ENCODE measurements at regions not wholly inside any gene's neighbourhood (a gene's known extent, or its start where the extent isn't known, plus 50 kb on each side); places are given as distances from the start of the nearest gene placed in this dataset.
"Not testable (repeated sequence)": the region's sequence is repeated elsewhere in the genome, so short reads cannot be mapped to it uniquely, and the experiment has no call there.

DNA sequence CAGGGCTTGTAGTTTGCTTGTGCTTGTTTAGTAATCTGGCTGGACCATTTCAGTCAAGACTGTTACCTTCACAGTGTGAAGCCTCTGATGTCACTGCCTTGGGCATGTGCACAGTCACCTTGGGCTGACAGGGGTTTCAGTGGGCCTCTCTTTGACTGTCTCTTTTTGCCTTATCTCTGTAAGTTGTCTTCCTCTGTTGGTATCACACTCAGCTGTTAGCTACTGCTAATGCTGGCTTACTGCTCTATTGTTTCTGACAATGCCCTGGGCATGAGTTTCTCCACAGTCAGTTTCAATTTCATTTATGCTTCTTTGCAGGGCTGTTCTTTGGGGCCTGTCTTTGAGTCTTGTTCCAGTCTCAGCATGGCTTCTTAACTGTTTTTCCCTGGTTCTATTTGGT is 201.9 kb upstream of the SHH start:
- no peak overlapping the region for H3K4me3 ChIP-seq (ENCODE audit: low read depth, low read length)
- TF ChIP-seq, protein P1, sequence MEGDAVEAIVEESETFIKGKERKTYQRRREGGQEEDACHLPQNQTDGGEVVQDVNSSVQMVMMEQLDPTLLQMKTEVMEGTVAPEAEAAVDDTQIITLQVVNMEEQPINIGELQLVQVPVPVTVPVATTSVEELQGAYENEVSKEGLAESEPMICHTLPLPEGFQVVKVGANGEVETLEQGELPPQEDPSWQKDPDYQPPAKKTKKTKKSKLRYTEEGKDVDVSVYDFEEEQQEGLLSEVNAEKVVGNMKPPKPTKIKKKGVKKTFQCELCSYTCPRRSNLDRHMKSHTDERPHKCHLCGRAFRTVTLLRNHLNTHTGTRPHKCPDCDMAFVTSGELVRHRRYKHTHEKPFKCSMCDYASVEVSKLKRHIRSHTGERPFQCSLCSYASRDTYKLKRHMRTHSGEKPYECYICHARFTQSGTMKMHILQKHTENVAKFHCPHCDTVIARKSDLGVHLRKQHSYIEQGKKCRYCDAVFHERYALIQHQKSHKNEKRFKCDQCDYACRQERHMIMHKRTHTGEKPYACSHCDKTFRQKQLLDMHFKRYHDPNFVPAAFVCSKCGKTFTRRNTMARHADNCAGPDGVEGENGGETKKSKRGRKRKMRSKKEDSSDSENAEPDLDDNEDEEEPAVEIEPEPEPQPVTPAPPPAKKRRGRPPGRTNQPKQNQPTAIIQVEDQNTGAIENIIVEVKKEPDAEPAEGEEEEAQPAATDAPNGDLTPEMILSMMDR (conservative IDR thresholded peaks at IDR 0.05; ENCODE audit: low read depth, low read length): no peak
- DNase-seq (ENCODE audit: low read depth): no peak

DNA sequence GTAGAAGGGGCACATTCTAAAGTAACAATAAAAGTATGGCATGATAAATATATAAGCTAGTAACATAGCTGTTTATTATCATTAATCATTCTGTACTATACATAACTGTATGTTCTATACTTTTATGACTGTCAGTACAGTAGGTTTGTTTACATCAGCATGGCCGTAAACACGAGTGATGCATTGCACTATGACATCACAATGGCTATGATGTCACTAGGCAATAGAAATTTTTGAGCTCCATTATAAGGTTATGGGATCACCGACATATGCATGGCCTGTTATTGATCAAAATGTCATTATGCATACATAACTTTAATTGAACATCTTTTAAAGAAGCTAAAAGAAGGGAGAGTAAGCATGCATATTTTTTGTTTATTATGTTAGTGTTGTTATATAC is 200.1 kb upstream of the SHH start:
- no peak overlapping the region for H3K4me3 ChIP-seq (ENCODE audit: low read depth, low read length)
- TF ChIP-seq, protein P1 (conservative IDR thresholded peaks at IDR 0.05; ENCODE audit: low read depth, low read length): no peak

DNA sequence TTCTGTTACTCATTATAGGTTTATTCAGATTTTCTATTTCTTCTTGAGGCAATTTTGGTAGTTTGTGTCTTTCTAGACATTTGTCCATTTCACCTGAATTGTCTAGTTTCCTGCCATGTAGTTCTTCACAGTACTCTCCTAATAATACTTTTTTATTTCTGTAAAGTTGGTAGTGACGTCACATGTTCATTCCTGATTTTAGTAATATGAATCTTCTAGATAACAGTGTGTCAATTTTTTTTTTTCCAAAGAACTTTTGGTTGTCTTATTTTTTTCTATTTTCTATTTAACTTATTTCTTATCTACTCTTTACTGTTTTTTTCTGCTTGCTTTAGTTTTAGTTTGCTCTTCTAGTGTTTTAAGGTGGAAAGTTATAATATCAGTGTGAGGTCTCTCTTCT is 197.3 kb upstream of the SHH start:
- no peak overlapping the region for H3K4me3 ChIP-seq (ENCODE audit: low read depth, low read length)
- TF ChIP-seq, protein P1 (conservative IDR thresholded peaks at IDR 0.05; ENCODE audit: low read depth, low read length): no peak
- no peak for DNase-seq (ENCODE audit: low read depth)

More for the DNA sequence above, 200.1 kb upstream of the SHH start:
- no peak for DNase-seq (ENCODE audit: low read depth)

DNA sequence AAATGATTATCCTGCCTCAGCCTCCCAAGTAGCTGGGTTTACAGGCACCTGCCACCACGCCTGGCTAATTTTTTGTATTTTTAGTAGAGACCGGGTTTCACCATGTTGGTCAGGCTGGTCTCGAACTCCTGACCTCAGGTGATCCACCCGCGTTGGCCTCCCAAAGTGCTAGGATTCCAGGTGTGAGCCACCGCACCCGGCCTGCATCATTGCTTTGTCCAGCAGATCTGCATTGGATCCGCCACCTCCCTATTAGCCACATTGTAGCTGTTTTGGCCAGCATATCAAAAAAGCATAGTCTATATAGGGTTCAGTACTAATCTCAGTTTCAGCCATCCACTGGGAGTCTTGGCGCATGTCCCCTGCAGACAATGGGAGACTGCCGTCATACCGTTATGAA is 194.6 kb upstream of the SHH start:
- not testable (repeated sequence) for H3K4me3 ChIP-seq (ENCODE audit: low read depth, low read length); DNase-seq (ENCODE audit: low read depth)

DNA sequence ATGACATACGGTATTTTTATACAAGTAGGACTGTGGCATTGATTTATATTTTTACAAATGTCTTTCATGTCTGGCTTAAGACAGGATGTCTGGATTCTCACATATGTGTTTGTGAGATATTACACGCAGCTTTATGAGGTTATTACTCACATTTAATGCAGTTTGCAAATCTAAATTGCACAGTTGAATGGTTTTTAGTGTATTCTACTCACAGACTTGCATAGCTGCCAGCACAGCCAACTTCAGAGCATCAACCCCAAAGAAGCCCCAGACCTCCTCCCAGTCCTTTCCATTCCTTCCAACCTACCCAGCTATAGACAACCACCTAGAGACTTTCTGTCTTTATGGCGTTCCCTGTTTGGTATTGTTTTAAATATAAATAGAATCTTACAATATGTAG is 193.8 kb upstream of the SHH start:
- DNase-seq (ENCODE audit: low read depth): no peak
- no peak overlapping the region for H3K4me3 ChIP-seq (ENCODE audit: low read depth, low read length)
- TF ChIP-seq, protein P1 (conservative IDR thresholded peaks at IDR 0.05; ENCODE audit: low read depth, low read length): no peak

DNA sequence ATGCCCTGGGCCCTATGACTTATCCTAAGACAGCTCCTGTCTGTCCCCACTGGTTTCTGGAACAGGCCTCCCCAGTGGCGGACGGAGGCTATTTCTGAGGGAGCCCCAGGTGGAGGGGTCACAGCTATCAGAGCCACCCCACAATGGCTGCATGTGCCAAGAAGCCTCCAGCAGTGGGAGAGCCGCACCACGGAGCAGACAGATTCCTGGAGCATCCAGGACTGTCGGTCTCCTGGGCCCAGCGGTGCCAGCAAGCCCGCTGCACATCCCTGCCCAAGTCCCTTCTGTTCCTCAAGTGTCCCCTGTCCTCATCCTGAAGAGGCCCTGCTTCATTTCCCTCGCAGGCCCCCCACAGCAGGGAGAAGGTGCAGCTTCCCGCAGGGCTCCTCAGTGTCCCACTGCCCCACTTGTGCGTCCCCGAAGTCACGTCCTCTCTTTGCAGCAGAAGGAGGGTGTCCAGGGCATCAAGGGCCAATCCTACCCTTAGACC is 193.0 kb upstream of the SHH start:
- no peak for DNase-seq (ENCODE audit: low read depth)
- H3K4me3 ChIP-seq (ENCODE audit: low read depth, low read length): no peak overlapping the region
- TF ChIP-seq, protein P1 (conservative IDR thresholded peaks at IDR 0.05; ENCODE audit: low read depth, low read length): no peak

DNA sequence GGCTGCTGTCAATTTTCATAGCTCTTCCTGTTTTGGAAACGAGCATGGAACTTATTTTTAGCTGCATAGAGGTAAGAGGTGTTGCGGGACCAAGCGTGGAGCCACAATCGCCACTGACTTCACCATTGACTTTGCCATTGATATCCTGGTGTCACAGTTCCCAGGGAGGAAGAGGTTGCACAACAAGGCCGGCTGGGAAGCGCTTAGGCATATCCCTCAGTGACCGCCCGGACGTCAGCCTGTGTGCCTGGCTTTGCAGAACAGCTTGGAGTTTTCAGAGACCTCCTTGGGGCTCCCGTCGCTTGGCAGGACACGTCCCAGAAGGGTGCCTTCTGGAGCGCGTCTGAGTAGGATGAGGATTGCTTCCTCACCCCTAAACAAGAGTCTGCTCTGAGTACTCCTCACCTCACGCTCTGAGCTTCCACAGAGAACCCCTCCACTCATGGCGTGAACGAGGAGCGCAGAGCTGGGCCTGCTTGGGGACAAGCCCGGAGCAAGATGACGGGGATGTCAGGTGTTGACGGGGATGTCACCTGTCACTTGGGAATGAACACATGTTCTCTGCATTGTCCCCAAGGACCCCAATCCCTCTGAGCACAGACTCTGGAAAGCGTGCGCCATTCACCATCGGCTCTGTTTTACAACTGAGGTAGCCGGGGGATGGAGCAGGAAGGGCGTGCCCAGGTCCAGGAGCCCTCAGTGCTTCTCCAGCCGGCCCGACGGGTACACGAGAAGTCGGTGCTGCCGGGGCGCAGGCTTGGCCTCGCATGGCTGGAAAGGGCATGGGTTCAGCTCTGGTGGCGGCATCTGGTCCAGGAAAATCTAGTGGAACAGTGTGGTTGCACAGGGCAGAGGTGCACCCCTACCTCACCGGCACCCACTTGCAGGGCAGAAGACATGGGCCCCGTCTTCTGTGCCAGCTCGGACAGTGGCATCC is 192.3 kb upstream of the SHH start:
- TF ChIP-seq, protein P1 (conservative IDR thresholded peaks at IDR 0.05; ENCODE audit: low read depth, low read length): no peak
- no peak overlapping the region for H3K4me3 ChIP-seq (ENCODE audit: low read depth, low read length)
- DNase-seq (ENCODE audit: low read depth): no peak

Measured in epithelial cell of proximal tubule (primary cell).